Stimulated activated CD4-positive, alpha-beta T cell treated with anti-CD3 and anti-CD28 coated beads, Interleukin-15, amount 100 ng/mL, for 24 hours (primary cell): ENCODE measurements at regions not wholly inside any gene's neighbourhood (a gene's known extent, or its start where the extent isn't known, plus 50 kb on each side); places are given as distances from the start of the nearest gene placed in this dataset.
"Not testable (repeated sequence)": the region's sequence is repeated elsewhere in the genome, so short reads cannot be mapped to it uniquely, and the experiment has no call there.

Source experiments
- DNase-seq: peaks from one replicate; pipeline ENCODE4 v3.0.0-alpha.2; 2020

DNA sequence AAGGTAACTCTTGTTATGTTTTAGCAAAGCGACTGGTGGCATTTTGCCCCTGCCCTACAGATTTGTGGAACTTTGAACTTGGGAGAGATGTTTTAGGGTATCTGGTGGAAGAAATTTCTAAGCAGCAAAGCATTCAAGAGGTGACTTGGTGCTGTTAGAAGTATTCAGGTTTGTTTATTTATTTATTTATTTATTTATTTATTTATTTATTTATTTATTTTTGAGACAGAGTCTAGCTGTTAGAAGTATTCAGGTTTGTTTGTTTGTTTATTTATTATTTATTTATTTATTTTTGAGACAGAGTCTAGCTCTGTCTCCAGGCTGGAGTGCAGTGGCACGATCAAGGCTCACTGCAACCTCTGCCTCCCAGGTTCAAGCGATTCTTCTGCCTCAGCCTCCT lies 89.8 kb upstream of the DDHD1 start:
- DNase-seq, result not testable (repeated sequence)

DNA sequence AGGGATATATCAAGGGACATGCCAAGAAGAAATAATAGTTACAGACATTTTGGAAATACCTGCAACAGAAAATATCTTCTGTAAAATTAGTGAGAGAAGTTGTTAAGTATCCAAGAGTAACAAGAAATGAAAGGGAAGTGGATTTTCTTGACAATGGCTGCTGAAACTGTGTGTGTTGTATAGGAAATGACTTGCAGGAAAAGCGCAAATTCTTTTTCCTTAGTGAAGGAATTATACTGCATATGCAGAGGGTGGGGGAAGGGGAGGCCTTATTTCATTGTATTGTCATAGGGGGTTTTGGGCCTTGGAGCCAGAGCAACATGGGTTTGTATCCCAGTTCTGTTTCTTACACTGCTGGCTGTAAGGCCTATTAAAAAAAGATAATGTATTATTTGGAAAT lies 84.4 kb upstream of the DDHD1 start:
- DNase-seq, result no peak

DNA sequence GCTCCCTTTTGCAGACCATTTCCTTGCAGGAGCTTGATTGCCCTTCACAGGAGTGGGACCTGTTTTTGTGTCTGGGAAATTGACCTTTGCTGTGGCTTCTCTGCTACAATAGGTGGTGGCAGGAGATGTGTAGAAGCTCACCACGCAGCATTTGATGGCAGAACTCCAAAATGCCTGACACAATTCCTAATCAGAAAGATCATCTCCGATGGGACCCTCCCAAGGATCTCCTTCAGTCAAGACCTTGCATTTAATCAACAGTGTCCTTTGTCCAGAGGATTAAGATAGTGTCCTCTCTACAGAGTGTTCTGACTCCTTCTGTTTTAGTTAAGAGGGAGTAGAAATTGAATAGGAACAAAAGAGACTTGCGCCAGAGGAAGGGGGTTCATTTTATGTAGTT lies 83.6 kb upstream of the DDHD1 start:
- no peak for DNase-seq

DNA sequence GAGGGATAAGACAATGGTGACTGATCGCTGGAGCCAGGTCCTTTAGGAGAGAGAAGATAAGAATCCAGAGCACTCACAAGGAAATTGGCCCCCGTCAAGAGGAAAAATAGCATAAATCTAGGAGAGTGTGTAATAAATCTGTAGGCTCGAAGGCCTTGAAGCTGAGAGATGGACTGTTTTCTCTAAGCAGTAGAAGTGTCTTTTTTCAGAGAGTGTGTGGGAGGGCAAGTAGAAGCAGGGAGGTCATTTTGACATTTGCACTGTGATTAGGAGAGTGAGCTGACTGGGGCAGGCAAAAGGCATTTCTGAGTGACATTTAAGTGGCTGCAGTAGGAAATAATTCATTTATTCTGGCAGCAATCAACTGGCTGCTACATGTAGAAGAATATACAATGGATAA lies 78.0 kb upstream of the DDHD1 start:
- no peak for DNase-seq

DNA sequence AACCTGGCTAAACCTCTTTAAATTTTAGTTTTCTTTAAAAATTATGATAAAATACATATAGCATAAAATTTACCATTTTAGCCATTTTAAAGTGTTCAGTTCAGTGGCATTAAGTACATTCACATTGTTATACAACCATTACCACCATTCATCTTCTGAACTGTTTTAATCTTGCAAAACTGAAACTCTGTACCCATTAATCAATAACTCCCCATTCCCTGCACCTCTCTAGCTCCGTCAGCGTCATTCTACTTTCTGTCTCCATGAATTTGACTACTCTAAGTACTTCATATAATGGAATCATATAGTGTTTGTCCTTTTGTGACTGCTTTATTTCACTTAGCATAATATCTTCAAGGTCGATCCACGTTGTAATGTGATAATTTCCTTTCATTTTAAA lies 75.8 kb upstream of the DDHD1 start:
- DNase-seq, result no peak

DNA sequence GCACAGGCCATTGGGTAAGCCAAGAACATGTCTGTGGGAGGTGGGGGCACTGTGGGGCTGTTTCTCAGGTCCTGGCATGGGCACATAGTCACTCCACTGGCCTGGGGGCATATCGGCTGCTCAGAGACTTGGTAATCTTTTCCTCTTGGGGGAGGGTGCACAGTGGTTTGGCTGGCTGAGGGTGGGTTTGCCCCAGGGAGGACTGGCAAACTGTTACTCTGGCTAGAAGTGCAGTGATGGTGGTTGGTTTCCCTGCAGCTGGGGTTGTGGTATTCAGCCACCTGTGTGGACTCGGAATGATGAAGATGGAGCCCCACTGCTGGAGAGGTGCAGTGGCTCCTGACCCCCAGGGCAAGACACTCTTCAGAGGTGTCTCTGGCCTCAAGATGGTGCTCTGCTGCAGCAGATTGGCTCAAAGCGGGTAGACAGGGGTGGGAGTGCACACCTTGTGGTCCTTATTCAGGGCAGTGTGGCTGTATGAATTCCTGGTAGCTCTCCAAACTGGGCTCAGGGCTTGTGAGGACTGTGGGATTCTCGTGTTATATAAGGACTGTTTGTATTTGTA lies 74.1 kb upstream of the DDHD1 start:
- DNase-seq, result no peak

DNA sequence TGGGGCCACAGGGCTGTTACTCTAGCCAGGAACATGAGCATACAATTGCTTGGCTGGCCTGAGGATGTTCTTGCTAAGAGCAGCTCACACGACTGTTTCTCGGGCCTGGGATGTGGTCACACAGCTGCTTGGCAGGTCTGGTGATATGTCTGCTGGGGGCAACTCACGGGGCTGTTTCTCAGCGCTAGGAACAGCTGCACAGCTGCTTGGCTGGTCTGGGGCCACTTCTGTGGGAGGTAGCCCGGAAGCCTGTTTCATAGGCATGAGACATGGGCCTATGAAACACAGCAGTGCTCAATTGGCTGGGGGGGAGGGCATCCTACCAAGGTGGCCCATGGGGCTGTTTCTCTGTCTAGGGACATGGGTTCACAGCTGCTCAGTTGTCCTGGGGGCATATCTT lies 73.4 kb upstream of the DDHD1 start:
- no peak for DNase-seq

DNA sequence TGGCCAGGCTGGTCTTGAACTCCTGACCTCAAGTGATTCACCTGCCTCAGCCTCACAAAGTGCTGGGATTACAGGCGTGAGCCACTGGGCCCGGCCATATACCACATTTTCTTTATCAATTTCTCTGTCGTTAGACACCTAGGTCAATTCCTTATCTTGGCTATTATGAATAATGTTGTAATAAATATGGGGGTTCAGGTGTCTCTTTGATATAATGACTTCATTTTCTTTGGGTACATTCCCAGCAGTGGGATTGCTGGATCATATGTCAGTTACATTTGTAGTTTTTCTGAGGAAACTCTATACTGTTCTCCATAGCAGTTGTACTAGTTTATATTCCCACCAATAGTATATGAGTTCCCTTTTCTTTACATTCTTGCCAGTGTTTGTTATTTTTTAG lies 67.8 kb upstream of the DDHD1 start:
- DNase-seq, result no peak

DNA sequence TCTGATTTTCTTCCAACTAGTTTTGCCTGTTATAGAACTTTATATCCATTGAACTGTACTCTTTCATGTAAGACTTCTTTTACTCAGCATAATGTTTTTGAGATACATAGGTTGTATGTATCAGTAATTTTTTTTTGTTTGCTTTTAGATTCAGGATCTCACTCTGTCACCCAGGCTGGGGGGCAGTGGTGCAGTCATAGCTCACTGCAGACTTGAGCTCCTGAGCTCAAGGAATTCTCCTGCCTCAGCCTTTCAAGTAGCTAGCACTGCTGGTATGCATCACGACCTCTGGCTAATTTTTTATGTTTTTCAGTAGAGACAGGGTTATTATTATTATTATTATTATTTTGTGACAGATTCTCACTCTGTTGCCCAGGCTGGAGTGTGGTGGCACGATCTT lies 65.0 kb upstream of the DDHD1 start:
- no peak for DNase-seq

DNA sequence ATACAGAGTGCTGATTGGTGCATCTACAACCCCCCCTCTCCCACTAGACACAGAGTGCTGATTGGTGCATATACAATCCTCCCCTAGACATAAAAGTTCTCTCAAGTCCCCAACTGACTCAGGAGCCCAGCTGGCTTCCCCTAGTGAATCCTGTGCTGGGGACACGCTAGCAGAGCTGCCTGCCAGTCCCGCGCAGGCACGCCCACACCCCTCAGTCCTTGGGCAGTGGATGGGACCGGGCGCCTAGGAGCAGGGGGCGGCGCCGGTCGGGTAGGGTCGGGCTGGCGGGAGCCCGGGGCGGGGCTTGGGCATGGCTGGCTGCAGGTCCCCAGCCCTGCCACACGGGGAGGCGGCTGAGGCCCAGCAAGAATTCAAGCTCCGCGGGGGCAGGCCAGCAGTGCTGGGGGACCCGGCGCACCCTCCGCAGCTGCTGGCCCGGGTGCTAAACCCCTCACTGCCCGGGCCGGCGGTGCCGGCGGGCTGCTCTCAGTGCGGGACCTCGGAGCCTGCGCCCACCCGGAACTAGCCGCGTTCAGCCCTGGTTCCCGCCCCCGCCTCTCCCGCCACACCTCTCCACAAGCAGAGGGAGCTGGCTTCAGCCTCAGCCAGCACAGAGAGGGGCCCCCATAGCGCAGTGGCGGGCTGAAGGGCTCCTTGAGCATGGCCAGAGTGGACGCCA lies 64.3 kb upstream of the DDHD1 start:
- DNase-seq, result peak; percentile 88

DNA sequence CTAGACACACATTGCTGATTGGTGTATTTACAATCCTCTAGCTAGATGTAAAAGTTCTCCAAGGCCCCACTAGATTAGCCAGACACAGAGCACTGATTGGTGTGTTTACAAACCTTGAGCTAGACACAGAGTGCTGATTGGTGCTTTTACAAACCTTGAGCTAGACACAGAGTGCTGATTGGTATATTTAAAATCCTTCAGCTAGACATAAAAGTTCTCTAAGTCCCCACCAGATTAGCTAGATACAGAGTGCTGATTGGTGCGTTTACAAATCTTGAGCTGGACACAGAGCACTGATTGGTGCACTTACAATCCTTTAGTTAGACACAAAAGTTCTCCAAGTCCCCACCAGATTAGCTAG lies 63.8 kb upstream of the DDHD1 start:
- DNase-seq, result not testable (repeated sequence)

DNA sequence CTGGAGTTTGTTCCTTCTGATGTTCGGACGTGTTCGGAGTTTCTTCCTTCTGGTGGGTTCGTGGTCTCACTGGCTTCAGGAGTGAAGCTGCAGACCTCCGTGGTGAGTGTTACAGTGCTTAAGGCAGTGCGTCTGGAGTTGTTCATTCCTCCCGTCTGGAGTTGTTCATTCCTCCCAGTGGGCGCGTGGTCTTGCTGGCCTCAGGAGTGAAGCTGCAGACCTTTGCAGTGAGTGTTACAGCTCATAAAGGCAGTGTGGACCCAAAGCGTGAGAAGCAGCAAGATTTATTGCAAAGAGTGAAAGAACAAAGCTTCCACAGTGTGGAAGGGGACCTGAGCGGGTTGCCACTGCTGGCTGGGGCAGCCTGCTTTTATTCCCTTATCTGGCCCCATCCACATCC lies 63.4 kb upstream of the DDHD1 start:
- not testable (repeated sequence) for DNase-seq

DNA sequence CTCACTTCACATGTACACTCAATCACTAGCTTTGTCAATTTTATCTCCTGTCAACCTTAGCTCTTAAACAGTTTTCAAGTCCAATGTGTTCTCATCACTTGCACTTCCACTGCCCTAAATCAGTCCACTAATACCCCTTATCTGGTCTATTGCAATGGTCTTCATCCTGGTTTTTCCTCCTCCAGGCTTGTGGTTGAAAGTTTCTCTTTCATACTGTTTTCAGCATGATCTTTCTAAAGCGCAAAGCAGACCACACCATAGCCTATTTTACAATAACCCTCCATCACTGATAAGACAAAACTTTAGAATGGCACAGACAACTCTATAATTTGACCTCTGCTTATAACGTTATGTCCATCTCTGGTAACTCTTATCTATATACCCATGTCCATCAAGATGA lies 62.0 kb upstream of the DDHD1 start:
- no peak for DNase-seq

DNA sequence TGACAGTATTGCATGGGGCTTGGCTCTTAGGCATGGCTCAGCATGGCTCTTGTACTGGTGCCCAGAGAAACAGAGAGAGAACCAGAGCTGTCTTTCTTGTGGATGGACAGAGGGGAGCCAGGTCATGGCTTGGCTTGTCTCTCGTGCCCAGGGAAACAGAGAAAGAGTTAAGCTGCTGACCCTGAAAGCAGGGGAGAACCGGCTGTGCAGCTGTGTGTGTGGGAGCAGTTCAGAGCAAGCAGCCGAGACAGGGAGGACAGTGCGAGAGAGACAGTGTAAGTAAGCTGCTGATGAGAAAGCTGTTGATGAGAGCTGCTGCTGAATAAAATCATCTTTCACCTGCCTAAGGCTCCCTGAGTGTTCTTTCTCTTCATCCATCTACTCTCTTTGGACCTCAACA lies 61.3 kb upstream of the DDHD1 start:
- DNase-seq, result no peak

DNA sequence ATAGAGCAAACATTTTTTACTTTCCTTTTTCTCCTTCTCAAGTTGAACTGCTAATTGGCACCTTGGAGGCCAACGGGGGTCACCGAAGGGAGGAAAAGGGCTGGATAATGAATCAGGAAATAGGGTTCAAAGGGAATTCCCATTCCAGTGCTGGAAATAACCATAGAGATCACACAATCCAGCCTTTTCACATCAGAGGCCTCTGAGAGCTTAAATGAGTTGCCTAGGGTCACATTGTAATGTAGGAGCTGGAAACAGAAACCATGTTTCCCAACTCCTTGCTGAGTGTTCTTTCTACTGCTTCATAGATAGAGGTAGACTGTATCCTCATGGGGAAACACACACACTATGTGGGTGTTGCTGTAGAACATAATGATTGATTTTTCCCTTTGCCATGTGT lies 60.6 kb upstream of the DDHD1 start:
- no peak for DNase-seq

DNA sequence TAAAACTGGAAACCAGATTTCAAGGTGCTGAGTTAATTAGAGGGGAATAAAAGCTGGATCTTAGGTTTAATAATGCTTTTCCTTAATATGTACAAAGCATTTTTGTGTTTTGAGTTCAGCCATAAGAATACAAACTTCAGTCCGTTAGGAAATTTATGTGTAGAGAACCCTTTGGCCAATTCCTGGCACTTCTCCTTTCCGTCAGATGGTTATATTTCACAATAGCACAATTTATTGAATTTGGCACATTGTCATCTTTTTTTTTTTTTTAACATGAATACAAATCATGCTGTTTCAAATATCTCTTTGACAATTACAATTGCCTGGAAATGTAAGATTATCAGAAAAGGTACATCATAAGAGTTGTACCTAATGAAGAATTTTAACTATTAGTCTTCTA lies 56.2 kb upstream of the DDHD1 start:
- DNase-seq, result no peak
